ENCODE measurements at regions not wholly inside any gene's neighbourhood (a gene's known extent, or its start where the extent isn't known, plus 50 kb on each side); places are given as distances from the start of the nearest gene placed in this dataset.

DNA sequence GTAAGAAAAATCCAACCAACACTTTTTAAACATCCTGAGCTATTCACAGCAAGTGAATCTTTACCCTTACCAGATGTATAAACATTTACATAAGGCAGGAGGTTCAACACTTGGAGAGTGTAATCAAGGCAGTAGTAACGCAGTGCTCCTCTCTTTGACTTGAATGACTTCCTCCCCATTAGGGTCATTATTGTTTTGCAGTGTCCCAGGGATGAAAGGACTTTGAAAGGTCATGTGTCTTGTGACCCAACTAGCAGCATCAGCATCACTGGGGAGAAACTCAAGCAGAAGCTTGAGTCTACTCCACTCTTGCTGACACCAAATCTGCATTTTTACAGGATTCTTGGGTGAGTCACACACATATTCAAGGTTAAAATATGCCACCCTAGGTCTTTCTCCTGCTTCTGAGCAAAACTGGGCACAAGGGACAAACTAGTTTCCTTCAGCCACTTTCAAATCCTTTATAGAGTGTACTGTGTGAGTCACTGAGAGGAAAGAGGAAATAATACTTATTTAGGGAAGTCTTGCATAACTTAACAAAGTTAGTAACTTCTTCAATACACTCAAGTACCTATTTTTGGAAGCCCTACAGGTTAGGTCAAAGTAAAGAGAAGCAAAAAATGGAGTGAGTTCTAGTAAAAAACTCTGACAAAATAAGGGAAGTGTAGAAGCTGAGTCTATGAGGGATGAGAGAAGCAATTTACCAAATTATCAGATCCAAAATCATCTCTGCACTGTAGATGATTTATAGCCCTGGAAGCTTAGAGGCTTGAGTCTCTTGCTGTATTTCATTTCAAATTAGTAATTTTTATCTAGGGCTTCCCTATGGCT, 51.0 kb upstream of the EML4 start:
- TF ChIP-seq, protein P1, sequence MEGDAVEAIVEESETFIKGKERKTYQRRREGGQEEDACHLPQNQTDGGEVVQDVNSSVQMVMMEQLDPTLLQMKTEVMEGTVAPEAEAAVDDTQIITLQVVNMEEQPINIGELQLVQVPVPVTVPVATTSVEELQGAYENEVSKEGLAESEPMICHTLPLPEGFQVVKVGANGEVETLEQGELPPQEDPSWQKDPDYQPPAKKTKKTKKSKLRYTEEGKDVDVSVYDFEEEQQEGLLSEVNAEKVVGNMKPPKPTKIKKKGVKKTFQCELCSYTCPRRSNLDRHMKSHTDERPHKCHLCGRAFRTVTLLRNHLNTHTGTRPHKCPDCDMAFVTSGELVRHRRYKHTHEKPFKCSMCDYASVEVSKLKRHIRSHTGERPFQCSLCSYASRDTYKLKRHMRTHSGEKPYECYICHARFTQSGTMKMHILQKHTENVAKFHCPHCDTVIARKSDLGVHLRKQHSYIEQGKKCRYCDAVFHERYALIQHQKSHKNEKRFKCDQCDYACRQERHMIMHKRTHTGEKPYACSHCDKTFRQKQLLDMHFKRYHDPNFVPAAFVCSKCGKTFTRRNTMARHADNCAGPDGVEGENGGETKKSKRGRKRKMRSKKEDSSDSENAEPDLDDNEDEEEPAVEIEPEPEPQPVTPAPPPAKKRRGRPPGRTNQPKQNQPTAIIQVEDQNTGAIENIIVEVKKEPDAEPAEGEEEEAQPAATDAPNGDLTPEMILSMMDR (IDR thresholded peaks at IDR 0.05): no peak
- no peak for TF ChIP-seq POLR2A (IDR thresholded peaks at IDR 0.05)

All from esophagus squamous epithelium (tissue), 4 donors.